Peyer's patch (tissue), 4 donors: ENCODE measurements at regions not wholly inside any gene's neighbourhood (a gene's known extent, or its start where the extent isn't known, plus 50 kb on each side); places are given as distances from the start of the nearest gene placed in this dataset.

Experiments used
- DNase-seq, 3 donors: peaks; one replicate each; pipeline ENCODE4 v3.0.0-alpha.2; 2017 to 2019
- H3K27ac ChIP-seq, 4 donors: fragments of 200-600 bp; sonication (generic); one replicate each; pipeline ENCODE4 v1.5.1; 2016 to 2019
- H3K27me3 ChIP-seq, 2 donors: fragments of 200-600 bp; sonication (generic); one replicate each; pipeline ENCODE4 v1.5.1; 2019
- H3K36me3 ChIP-seq, 3 donors: fragments of 200-600 bp; sonication (generic); one replicate each; pipeline ENCODE4 v1.5.1; 2016 to 2019
- H3K4me1 ChIP-seq, 4 donors: fragments of 200-600 bp; sonication (generic); one replicate each; pipeline ENCODE4 v1.5.1; 2016 to 2019
- H3K4me3 ChIP-seq, 4 donors: fragments of 200-600 bp; sonication (generic); 1 replicate in 3 of 4; 2 replicates in 1 of 4; pipeline ENCODE4 v1.5.1; 2016 to 2019; ENCODE audit warnings: mild to moderate bottlenecking in 1 of 4
- H3K9me3 ChIP-seq, 4 donors: fragments of 200-600 bp; sonication (generic); one replicate each; pipeline ENCODE4 v1.5.1; 2016 to 2019; ENCODE audit warnings: mild to moderate bottlenecking in 1 of 4
- POLR2A ChIP-seq, 2 donors: fragments of 450-650 bp; IDR thresholded peaks; one replicate each; pipeline ENCODE4 v1.5.1; 2017; ENCODE audit warnings: antibody characterized with exemption in 2 of 2, mild to moderate bottlenecking in 2 of 2, moderate library complexity in 2 of 2
- TF ChIP-seq, protein P1 (sequence below), 6 experiments: fragments of 450-650 bp in 4 of 6; fragments of 200-600 bp in 2 of 6; sonication (generic) in 1 of 6; IDR thresholded peaks; one replicate each; pipeline ENCODE4 v1.5.1; 2017 to 2019; ENCODE audit warnings: antibody characterized with exemption in 6 of 6, mild to moderate bottlenecking in 3 of 6, moderate library complexity in 1 of 6

DNA sequence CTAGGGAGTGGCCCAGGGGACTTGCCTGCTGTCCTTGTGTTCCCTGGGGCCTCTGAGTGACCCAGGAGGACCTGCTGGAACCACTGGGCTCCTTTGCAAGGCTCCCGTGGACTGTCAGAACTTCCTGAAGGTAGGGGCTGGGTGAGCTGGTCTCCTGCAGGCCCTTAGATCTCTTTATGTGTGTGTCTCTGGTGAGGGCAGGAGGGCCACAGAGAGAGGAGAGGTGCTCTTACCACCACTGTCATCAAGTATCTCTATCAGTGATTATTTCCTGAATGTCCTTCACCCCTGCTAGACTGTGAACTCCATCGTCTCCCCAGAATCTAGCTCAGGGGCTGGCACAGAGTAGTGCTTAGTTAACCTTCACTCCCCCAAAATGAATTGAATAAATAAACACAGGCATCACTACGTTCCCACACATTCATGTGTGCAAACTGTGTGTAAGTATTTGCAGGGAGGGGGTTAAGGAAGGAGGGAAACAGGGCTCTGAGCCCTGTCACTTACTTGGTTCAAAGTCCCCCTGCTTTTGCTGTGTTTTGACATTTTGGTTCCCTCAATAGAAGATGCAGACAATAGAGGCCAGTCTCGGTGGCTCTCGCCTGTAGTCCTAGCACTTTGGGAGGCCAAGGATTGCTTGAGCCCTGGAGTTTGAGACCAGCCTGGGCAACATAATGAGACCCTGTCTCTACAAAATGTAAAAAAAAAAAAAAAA, 100.8 kb upstream of the HAAO start:
- H3K27ac ChIP-seq: no peak overlapping the region
- no peaks in the 10 kb centered on the region for H3K4me1 ChIP-seq
- no peak for TF ChIP-seq POLR2A (IDR thresholded peaks at IDR 0.05)
- TF ChIP-seq, protein P1, sequence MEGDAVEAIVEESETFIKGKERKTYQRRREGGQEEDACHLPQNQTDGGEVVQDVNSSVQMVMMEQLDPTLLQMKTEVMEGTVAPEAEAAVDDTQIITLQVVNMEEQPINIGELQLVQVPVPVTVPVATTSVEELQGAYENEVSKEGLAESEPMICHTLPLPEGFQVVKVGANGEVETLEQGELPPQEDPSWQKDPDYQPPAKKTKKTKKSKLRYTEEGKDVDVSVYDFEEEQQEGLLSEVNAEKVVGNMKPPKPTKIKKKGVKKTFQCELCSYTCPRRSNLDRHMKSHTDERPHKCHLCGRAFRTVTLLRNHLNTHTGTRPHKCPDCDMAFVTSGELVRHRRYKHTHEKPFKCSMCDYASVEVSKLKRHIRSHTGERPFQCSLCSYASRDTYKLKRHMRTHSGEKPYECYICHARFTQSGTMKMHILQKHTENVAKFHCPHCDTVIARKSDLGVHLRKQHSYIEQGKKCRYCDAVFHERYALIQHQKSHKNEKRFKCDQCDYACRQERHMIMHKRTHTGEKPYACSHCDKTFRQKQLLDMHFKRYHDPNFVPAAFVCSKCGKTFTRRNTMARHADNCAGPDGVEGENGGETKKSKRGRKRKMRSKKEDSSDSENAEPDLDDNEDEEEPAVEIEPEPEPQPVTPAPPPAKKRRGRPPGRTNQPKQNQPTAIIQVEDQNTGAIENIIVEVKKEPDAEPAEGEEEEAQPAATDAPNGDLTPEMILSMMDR (IDR thresholded peaks at IDR 0.05): no peak
- H3K4me3 ChIP-seq: no peak overlapping the region
- no peaks in the 10 kb centered on the region for H3K27me3 ChIP-seq
- H3K36me3 ChIP-seq: no peaks in the 10 kb centered on the region
- DNase-seq: no peak
- H3K9me3 ChIP-seq: no peaks in the 10 kb centered on the region

- Histone ChIP-seq H3K27ac (no peak overlapping the region), H3K4me3 (no peak overlapping the region), H3K9me3 (no peaks in the 10 kb centered on the region), H3K27me3 (no peaks in the 10 kb centered on the region), H3K36me3 (no peaks in the 10 kb centered on the region), H3K4me1 (no peaks in the 10 kb centered on the region)
- TF ChIP-seq, protein P1 (IDR thresholded peaks at IDR 0.05): no peak
- no peak for TF ChIP-seq POLR2A (IDR thresholded peaks at IDR 0.05)
- DNase-seq: no peak
Measured at GRCh38 chr2:42890791-42891355, 98.5 kb upstream of the HAAO start.

GRCh38 chr2:42888321-42889245, 96.2 kb upstream of the HAAO start:
- Histone ChIP-seq H3K9me3 (no peaks in the 10 kb centered on the region), H3K36me3 (no peaks in the 10 kb centered on the region), H3K4me3 (no peak overlapping the region), H3K27ac (no peak overlapping the region), H3K4me1 (no peaks in the 10 kb centered on the region), H3K27me3 (no peaks in the 10 kb centered on the region)
- TF ChIP-seq POLR2A (IDR thresholded peaks at IDR 0.05): no peak
- TF ChIP-seq, protein P1 (IDR thresholded peaks at IDR 0.05): no peak
- DNase-seq: no peak

DNA sequence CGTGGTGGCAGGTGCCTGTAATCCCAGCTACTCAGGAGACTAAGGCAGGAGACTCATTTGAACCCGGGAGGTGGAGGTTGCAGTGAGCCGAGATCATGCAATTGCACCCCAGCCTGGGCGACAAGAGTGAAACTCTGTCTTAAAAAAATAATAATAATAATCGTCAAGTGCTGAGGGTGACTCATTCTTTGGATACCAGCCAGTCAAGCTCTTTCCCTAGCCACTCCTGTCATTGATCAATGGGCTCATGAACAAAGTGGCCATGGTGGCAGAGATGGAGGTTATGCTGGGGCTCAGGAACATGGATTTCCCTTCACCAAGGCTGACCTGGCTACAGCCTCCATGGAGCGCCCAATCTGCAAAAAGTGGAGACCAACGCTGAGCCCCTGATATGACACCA, 94.5 kb upstream of the HAAO start:
- no peak for DNase-seq
- Histone ChIP-seq H3K27me3 (no peaks in the 10 kb centered on the region), H3K27ac (no peak overlapping the region), H3K4me3 (no peak overlapping the region), H3K9me3 (no peaks in the 10 kb centered on the region), H3K4me1 (no peaks in the 10 kb centered on the region), H3K36me3 (no peaks in the 10 kb centered on the region)
- TF ChIP-seq, protein P1 (IDR thresholded peaks at IDR 0.05): no peak
- no peak for TF ChIP-seq POLR2A (IDR thresholded peaks at IDR 0.05)

DNA sequence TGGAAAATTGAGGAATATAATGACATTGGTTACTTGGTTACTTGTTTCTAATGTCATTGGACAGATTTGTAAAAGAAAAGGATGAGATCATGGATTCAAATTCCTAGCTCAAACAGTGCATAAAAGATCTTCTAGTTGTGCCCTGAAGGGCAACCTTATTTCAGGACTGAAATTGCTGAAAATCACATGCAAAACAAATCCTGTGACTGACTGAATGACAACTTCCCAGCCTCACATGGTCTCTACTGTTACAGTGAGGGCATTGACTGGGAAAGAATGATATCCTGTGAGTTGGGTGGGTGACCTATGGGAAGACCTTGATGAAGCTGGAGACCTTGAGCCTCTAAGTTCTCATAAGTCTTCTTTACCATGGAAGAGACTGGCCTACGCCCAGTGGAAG, 90.4 kb upstream of the HAAO start:
- no peaks in the 10 kb centered on the region for H3K36me3 ChIP-seq
- H3K9me3 ChIP-seq: no peaks in the 10 kb centered on the region
- H3K27ac ChIP-seq: no peak overlapping the region
- no peak for TF ChIP-seq POLR2A (IDR thresholded peaks at IDR 0.05)
- TF ChIP-seq, protein P1 (IDR thresholded peaks at IDR 0.05): no peak
- peaks cover 0 to 6% (median 0%) of the 10 kb centered on the region in 4 donors for H3K4me1 ChIP-seq
- DNase-seq: no peak
- no peaks in the 10 kb centered on the region for H3K27me3 ChIP-seq
- H3K4me3 ChIP-seq: no peak overlapping the region
